OCI-LY3 (cell line): ENCODE measurements at regions not wholly inside any gene's neighbourhood (a gene's known extent, or its start where the extent isn't known, plus 50 kb on each side); places are given as distances from the start of the nearest gene placed in this dataset.

Experiments used
- H2AFZ ChIP-seq: fragments of 200-600, 300-600 bp; shearing (Covaris generic); 2 replicates; pipeline ENCODE4 v1.6.0; 2014; ENCODE audit warnings: antibody characterized with exemption, low read depth, low read length
- H3K27ac ChIP-seq: fragments of 200-600, 300-600 bp; sonication (generic); 2 replicates; pipeline ENCODE4 v1.5.1; 2014; ENCODE audit warnings: mild to moderate bottlenecking, low read length, moderate library complexity, mixed read lengths
- H3K27me3 ChIP-seq: fragments of 200-600, 300-600 bp; sonication (generic); 2 replicates; pipeline ENCODE4 v1.6.1; 2014; ENCODE audit warnings: low read depth, low read length, mixed read lengths
- H3K36me3 ChIP-seq: fragments of 200-600, 300-600 bp; sonication (generic); replicated peaks from 2 replicates; pipeline ENCODE3; 2014; ENCODE audit warnings: low read depth, low read length, mixed read lengths
- H3K4me1 ChIP-seq: fragments of 300-600, 200-600 bp; sonication (generic); 2 replicates; pipeline ENCODE4 v1.6.1; 2014; ENCODE audit warnings: low read length, mixed read lengths
- H3K4me2 ChIP-seq: fragments of 200-600, 300-600 bp; sonication (generic); 2 replicates; pipeline ENCODE4 v1.6.1; 2014; ENCODE audit warnings: low read length, mixed read lengths
- H3K4me3 ChIP-seq: fragments of 300-600, 200-600 bp; sonication (generic); 2 replicates; pipeline ENCODE4 v1.5.1; 2014; ENCODE audit warnings: antibody characterized with exemption, mild to moderate bottlenecking, low read length, moderate library complexity
- H3K79me2 ChIP-seq: fragments of 300-600, 200-600 bp; shearing (Covaris generic); 2 replicates; pipeline ENCODE4 v1.6.1; 2014; ENCODE audit warnings: mild to moderate bottlenecking, low read length, mixed read lengths
- H3K9ac ChIP-seq: fragments of 300-600, 200-600 bp; shearing (Covaris generic); 2 replicates; pipeline ENCODE4 v1.6.0; 2014; ENCODE audit warnings: mild to moderate bottlenecking, low read length, moderate library complexity
- H3K9me3 ChIP-seq: fragments of 200-600, 300-600 bp; shearing (Covaris generic); 2 replicates; pipeline ENCODE4 v1.6.1; 2014; ENCODE audit warnings: low read length, mixed read lengths; ENCODE audit not compliant: insufficient read depth
- H4K20me1 ChIP-seq: fragments of 200-600, 300-600 bp; sonication (generic); 2 replicates; pipeline ENCODE4 v1.6.1; 2016; ENCODE audit warnings: low read length, mixed read lengths; ENCODE audit not compliant: insufficient read depth
- EZH2phosphoT487 ChIP-seq: fragments of 200-600 bp; shearing (Covaris generic); IDR thresholded peaks from 2 replicates; pipeline ENCODE4 v1.6.1; 2018; ENCODE audit warnings: antibody characterized with exemption, mixed run types, low read depth
- TF ChIP-seq, protein P1 (sequence below): fragments of 200-600, 300-600 bp; sonication (generic); IDR thresholded peaks from 2 replicates; pipeline ENCODE4 v1.5.1; 2014; ENCODE audit warnings: antibody characterized with exemption, low read length, low read depth

- H3K79me2 ChIP-seq = no peaks in the 10 kb centered on the region
- H3K27ac ChIP-seq = no peak overlapping the region
- no peaks in the 10 kb centered on the region for H3K9me3 ChIP-seq
- H3K36me3 ChIP-seq = no peaks in the 10 kb centered on the region
- TF ChIP-seq, protein P1, sequence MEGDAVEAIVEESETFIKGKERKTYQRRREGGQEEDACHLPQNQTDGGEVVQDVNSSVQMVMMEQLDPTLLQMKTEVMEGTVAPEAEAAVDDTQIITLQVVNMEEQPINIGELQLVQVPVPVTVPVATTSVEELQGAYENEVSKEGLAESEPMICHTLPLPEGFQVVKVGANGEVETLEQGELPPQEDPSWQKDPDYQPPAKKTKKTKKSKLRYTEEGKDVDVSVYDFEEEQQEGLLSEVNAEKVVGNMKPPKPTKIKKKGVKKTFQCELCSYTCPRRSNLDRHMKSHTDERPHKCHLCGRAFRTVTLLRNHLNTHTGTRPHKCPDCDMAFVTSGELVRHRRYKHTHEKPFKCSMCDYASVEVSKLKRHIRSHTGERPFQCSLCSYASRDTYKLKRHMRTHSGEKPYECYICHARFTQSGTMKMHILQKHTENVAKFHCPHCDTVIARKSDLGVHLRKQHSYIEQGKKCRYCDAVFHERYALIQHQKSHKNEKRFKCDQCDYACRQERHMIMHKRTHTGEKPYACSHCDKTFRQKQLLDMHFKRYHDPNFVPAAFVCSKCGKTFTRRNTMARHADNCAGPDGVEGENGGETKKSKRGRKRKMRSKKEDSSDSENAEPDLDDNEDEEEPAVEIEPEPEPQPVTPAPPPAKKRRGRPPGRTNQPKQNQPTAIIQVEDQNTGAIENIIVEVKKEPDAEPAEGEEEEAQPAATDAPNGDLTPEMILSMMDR = no peak
- TF ChIP-seq EZH2phosphoT487 = no peak
- H3K4me1 ChIP-seq = no peaks in the 10 kb centered on the region
- H4K20me1 ChIP-seq = no peaks in the 10 kb centered on the region
- no peak overlapping the region for H3K4me3 ChIP-seq
- H3K4me2 ChIP-seq = no peak overlapping the region
- H3K27me3 ChIP-seq = no peaks in the 10 kb centered on the region
- no peak overlapping the region for H2AFZ ChIP-seq
- H3K9ac ChIP-seq = no peak overlapping the region
Measured at GRCh38 chr1:103469801-103470200, 55.7 kb upstream of the RNPC3 start.

DNA sequence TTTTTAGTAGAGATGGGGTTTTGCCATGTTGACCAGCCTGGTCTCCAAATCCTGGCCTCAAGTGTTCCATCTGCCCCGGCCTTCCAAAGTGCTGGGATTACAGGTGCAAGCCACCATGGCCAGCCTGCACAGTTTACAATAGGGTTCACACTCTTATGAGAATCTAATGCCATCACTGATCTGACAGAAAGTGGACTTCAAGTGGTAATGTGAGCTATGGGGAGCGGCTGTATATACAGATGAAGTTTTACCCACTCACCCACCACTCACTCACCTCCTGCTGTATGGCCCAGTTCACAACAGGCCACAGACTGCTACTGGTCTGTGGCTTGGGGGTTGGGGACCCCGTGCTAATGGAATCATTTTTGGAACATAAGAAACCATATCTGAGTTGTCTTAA lies 58.4 kb upstream of the RNPC3 start:
- Histone ChIP-seq H3K27me3 (no peaks in the 10 kb centered on the region), H3K27ac (no peak overlapping the region), H3K36me3 (no peaks in the 10 kb centered on the region), H3K4me2 (no peak overlapping the region), H4K20me1 (no peaks in the 10 kb centered on the region), H3K4me3 (no peak overlapping the region), H3K79me2 (no peaks in the 10 kb centered on the region), H3K9ac (no peak overlapping the region), H2AFZ (no peak overlapping the region), H3K9me3 (no peaks in the 10 kb centered on the region), H3K4me1 (no peaks in the 10 kb centered on the region)
- TF ChIP-seq EZH2phosphoT487 = no peak
- TF ChIP-seq, protein P1 = no peak

DNA sequence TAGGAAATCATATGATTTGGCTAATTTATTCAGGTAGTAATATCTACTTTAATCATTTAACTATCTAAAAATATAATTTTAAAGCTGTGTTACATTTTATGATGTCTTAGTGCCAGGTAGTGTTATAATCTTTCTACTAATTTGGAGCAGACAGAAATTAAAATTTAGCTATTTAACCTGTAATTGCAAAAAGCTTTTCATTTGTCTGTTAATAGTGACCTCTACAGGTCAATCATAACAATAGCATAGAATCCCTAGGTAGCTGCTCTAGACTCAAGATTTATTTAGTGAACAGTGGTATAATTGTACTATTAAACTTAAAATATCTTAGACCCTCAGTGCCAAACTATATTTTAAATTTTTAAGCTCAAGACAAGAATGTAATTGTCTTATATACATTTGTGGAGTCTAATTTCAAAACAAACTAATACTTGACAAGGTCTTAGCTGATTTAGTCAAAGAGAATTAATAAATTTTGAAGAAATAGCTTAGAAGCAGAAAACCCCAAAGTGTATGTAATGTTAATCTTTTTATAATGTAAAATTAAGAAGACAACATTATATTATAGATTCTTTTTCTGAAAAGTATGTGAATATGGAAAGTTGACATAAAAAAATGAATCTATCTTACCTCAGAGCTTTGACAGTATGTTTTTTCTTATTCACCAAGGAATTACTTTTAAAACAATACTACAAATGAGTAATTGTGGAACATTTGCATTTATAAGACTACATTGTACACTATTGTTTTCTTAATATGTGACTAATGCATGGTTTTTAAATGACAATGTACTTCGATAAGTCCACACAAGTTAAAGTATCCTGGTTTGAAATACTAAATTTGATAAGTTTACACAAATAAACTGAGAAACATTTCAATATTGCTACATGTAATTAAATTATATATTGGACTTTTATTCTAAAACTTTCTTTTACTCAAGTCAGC lies 64.1 kb upstream of the RNPC3 start:
- Histone ChIP-seq H3K9ac (no peak overlapping the region), H2AFZ (no peak overlapping the region), H3K9me3 (no peaks in the 10 kb centered on the region), H3K36me3 (no peaks in the 10 kb centered on the region), H3K4me2 (no peak overlapping the region), H4K20me1 (no peaks in the 10 kb centered on the region), H3K4me3 (no peak overlapping the region), H3K27me3 (no peaks in the 10 kb centered on the region), H3K79me2 (no peaks in the 10 kb centered on the region), H3K27ac (no peak overlapping the region), H3K4me1 (no peaks in the 10 kb centered on the region)
- TF ChIP-seq EZH2phosphoT487 = no peak
- TF ChIP-seq, protein P1 = peak; percentile 70

GRCh38 chr1:103460511-103460910 lies 65.0 kb upstream of the RNPC3 start:
- Histone ChIP-seq H4K20me1 (no peaks in the 10 kb centered on the region), H2AFZ (no peak overlapping the region), H3K27me3 (no peaks in the 10 kb centered on the region), H3K27ac (no peak overlapping the region), H3K9ac (no peak overlapping the region), H3K79me2 (no peaks in the 10 kb centered on the region), H3K4me1 (no peaks in the 10 kb centered on the region), H3K36me3 (no peaks in the 10 kb centered on the region), H3K9me3 (no peaks in the 10 kb centered on the region), H3K4me2 (no peak overlapping the region), H3K4me3 (no peak overlapping the region)
- TF ChIP-seq EZH2phosphoT487 = no peak
- TF ChIP-seq, protein P1 = no peak
